ENCODE measurements at regions not wholly inside any gene's neighbourhood (a gene's known extent, or its start where the extent isn't known, plus 50 kb on each side); places are given as distances from the start of the nearest gene placed in this dataset.

DNA sequence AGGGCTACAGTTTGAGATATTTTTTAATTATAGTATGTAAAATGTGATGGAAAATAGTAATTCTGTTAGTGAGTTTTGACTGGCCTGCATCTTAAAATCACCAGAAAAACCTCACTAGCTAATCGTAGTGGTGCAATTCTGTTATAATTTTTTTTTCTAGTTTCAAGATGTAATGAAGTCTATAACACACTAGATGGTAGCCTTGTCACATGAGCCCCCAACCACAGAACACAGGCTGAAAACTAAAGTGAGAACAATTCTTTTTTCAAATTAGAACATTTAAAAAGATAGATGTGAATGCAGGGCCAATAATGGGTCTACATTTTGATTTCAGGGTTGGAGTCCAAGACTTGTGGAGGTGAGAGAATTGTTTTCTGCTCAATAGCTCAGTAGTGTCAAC, 83.3 kb upstream of the KCNH8 start:
- H3K9me3 Mint-ChIP-seq = peaks cover 0 to 6% (median 0%) of the 10 kb centered on the region in 11 donors
- CTCF ChIA-PET = interaction anchor here (0.6 to 3.7 kb wide), 6 partner anchors 12 to 1051 kb away, joined by 3 to 26 read pairs (median 3); no protein-coding TSS in a partner anchor
- no peaks in the 10 kb centered on the region for H3K4me1 ChIP-seq (ENCODE audit: control insufficient read depth in 2 of 2, insufficient read depth in 2 of 2, low read length in 2 of 2)
- no peak overlapping the region for H3K27ac ChIP-seq (ENCODE audit: low read depth, low read length)
- H3K36me3 Mint-ChIP-seq = peaks cover 0 to 3% (median 0%) of the 10 kb centered on the region in 5 donors
- POLR2A ChIA-PET = no interaction called here
- no peaks in the 10 kb centered on the region for H3K9me3 ChIP-seq (ENCODE audit: control insufficient read depth in 2 of 3, low read length in 3 of 3)
- ATAC-seq = no peak
- intact Hi-C loops (cut with micrococcal nuclease) = loop anchor here (1.0 to 5.0 kb wide), 4 partner anchors 82 to 802 kb away; no protein-coding TSS in a partner anchor
- no peak overlapping the region for H3K4me3 Mint-ChIP-seq
- H3K27me3 ChIP-seq (ENCODE audit: control insufficient read depth in 2 of 2, insufficient read depth in 2 of 2, low read length in 2 of 2) = no peaks in the 10 kb centered on the region
- peak in 3 of 9 donors; percentile 12 to 24 (median 17) for DNase-seq
- no peak overlapping the region for H3K4me3 ChIP-seq (ENCODE audit: low read length)
- no peaks in the 10 kb centered on the region for H3K4me1 Mint-ChIP-seq
- no peaks in the 10 kb centered on the region for H3K36me3 ChIP-seq (ENCODE audit: control insufficient read depth in 2 of 3, insufficient read depth in 3 of 3, low read length in 3 of 3)
- H3K27me3 Mint-ChIP-seq = peaks cover 0 to 6% (median 0%) of the 10 kb centered on the region in 5 donors
- no peak overlapping the region for H3K27ac Mint-ChIP-seq

DNA sequence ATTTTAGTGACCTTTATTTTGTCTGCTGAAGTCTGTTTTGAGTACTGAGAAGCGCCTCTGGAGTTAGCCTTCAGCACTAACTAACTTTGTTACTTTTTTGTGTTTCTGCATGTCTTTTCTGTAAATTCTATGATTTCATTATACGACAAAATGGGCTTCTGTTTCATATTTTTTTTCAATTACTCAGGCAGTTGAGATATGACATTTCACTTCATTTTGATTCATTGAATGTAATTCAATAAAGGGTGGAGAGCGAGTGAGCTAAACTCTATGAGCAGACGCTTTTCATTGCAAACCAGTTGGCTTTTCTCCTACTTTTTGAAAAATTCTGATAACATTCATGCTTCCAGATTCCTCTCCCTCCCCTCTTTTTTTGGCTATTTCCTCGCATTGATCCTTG, 84.4 kb upstream of the KCNH8 start:
- no peak overlapping the region for H3K27ac Mint-ChIP-seq

GRCh38 chr3:19060404-19060803, 87.9 kb upstream of the KCNH8 start:
- H3K9me3 Mint-ChIP-seq = no peaks in the 10 kb centered on the region
- no peak for ATAC-seq
- no peak overlapping the region for H3K4me3 Mint-ChIP-seq
- Histone ChIP-seq H3K27me3 (ENCODE audit: control insufficient read depth in 2 of 2, insufficient read depth in 2 of 2, low read length in 2 of 2) (no peaks in the 10 kb centered on the region), H3K9me3 (ENCODE audit: control insufficient read depth in 2 of 3, low read length in 3 of 3) (no peaks in the 10 kb centered on the region), H3K36me3 (ENCODE audit: control insufficient read depth in 2 of 3, insufficient read depth in 3 of 3, low read length in 3 of 3) (no peaks in the 10 kb centered on the region), H3K4me3 (ENCODE audit: low read length) (no peak overlapping the region), H3K27ac (ENCODE audit: low read depth, low read length) (no peak overlapping the region), H3K4me1 (ENCODE audit: control insufficient read depth in 2 of 2, insufficient read depth in 2 of 2, low read length in 2 of 2) (no peaks in the 10 kb centered on the region)
- DNase-seq = no peak
- peaks cover 0 to 5% (median 0%) of the 10 kb centered on the region in 5 donors for H3K27me3 Mint-ChIP-seq
- intact Hi-C loops (cut with micrococcal nuclease) = no loop called here
- no peak overlapping the region for H3K27ac Mint-ChIP-seq
- ChIA-PET CTCF (no interaction called here), POLR2A (no interaction called here)
- H3K4me1 Mint-ChIP-seq = peaks cover 0 to 4% (median 0%) of the 10 kb centered on the region in 7 donors
- H3K36me3 Mint-ChIP-seq = no peaks in the 10 kb centered on the region

More for the DNA sequence above, 84.4 kb upstream of the KCNH8 start:
- ChIA-PET POLR2A (no interaction called here), CTCF (interaction anchor here (0.7 to 3.7 kb wide), 2 partner anchors 93 to 802 kb away, joined by 3 to 26 read pairs; no protein-coding TSS in a partner anchor)
- H3K36me3 ChIP-seq (ENCODE audit: control insufficient read depth in 2 of 3, insufficient read depth in 3 of 3, low read length in 3 of 3) = no peaks in the 10 kb centered on the region
- H3K27me3 Mint-ChIP-seq = peaks cover 0 to 4% (median 0%) of the 10 kb centered on the region in 5 donors
- no peak for ATAC-seq
- H3K9me3 ChIP-seq (ENCODE audit: control insufficient read depth in 2 of 3, low read length in 3 of 3) = no peaks in the 10 kb centered on the region
- no peak overlapping the region for H3K4me3 ChIP-seq (ENCODE audit: low read length)
- H3K27ac ChIP-seq (ENCODE audit: low read depth, low read length) = no peak overlapping the region
- peaks cover 0 to 3% (median 0%) of the 10 kb centered on the region in 11 donors for H3K9me3 Mint-ChIP-seq
- no peaks in the 10 kb centered on the region for H3K4me1 ChIP-seq (ENCODE audit: control insufficient read depth in 2 of 2, insufficient read depth in 2 of 2, low read length in 2 of 2)
- peaks cover 0 to 3% (median 0%) of the 10 kb centered on the region in 5 donors for H3K36me3 Mint-ChIP-seq
- no peak overlapping the region for H3K4me3 Mint-ChIP-seq
- peaks cover 0 to 3% (median 0%) of the 10 kb centered on the region in 7 donors for H3K4me1 Mint-ChIP-seq
- H3K27me3 ChIP-seq (ENCODE audit: control insufficient read depth in 2 of 2, insufficient read depth in 2 of 2, low read length in 2 of 2) = no peaks in the 10 kb centered on the region
- DNase-seq = no peak
- intact Hi-C loops (cut with micrococcal nuclease) = no loop called here

GRCh38 chr3:19052874-19053273, 95.4 kb upstream of the KCNH8 start:
- H3K27me3 ChIP-seq (ENCODE audit: control insufficient read depth in 2 of 2, insufficient read depth in 2 of 2, low read length in 2 of 2) = no peaks in the 10 kb centered on the region
- no peaks in the 10 kb centered on the region for H3K9me3 ChIP-seq (ENCODE audit: control insufficient read depth in 2 of 3, low read length in 3 of 3)
- H3K36me3 ChIP-seq (ENCODE audit: control insufficient read depth in 2 of 3, insufficient read depth in 3 of 3, low read length in 3 of 3) = no peaks in the 10 kb centered on the region
- Mint-ChIP-seq H3K4me3 (no peak overlapping the region), H3K27me3 (peaks cover 0 to 4% (median 0%) of the 10 kb centered on the region in 5 donors), H3K27ac (no peak overlapping the region), H3K9me3 (no peaks in the 10 kb centered on the region), H3K36me3 (no peaks in the 10 kb centered on the region), H3K4me1 (no peaks in the 10 kb centered on the region)
- H3K27ac ChIP-seq (ENCODE audit: low read depth, low read length) = no peak overlapping the region
- H3K4me3 ChIP-seq (ENCODE audit: low read length) = no peak overlapping the region
- DNase-seq (no peak), ATAC-seq (no peak)
- intact Hi-C loops (cut with micrococcal nuclease) = no loop called here
- POLR2A ChIA-PET = no interaction called here
- no peaks in the 10 kb centered on the region for H3K4me1 ChIP-seq (ENCODE audit: control insufficient read depth in 2 of 2, insufficient read depth in 2 of 2, low read length in 2 of 2)
- CTCF ChIA-PET = no interaction called here

DNA sequence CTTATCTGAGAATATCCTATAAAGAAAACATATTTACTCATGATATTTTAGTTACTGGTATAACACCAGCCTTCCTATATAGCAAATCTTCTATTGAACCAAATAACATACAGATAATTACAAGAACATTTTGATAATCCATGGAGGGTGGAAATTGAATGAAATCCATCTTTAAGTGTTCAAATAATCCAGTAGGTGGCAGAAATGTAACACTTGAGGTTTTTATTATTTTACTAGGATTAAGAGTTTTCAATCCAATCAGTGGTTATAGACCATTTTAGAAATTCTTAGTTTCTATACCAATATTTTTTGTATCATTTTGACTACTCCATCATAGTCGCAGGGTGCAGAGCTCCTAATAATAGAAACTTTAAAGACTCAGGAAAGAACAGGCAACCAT, 101.9 kb upstream of the KCNH8 start:
- Mint-ChIP-seq H3K4me3 (no peak overlapping the region), H3K9me3 (no peaks in the 10 kb centered on the region), H3K36me3 (no peaks in the 10 kb centered on the region), H3K27ac (no peak overlapping the region), H3K27me3 (peaks cover 0 to 3% (median 0%) of the 10 kb centered on the region in 5 donors), H3K4me1 (no peaks in the 10 kb centered on the region)
- no peaks in the 10 kb centered on the region for H3K4me1 ChIP-seq (ENCODE audit: control insufficient read depth in 2 of 2, insufficient read depth in 2 of 2, low read length in 2 of 2)
- POLR2A ChIA-PET = no interaction called here
- H3K36me3 ChIP-seq (ENCODE audit: control insufficient read depth in 2 of 3, insufficient read depth in 3 of 3, low read length in 3 of 3) = no peaks in the 10 kb centered on the region
- ATAC-seq (no peak), DNase-seq (no peak)
- no peak overlapping the region for H3K4me3 ChIP-seq (ENCODE audit: low read length)
- H3K9me3 ChIP-seq (ENCODE audit: control insufficient read depth in 2 of 3, low read length in 3 of 3) = no peaks in the 10 kb centered on the region
- H3K27me3 ChIP-seq (ENCODE audit: control insufficient read depth in 2 of 2, insufficient read depth in 2 of 2, low read length in 2 of 2) = no peaks in the 10 kb centered on the region
- no peak overlapping the region for H3K27ac ChIP-seq (ENCODE audit: low read depth, low read length)
- CTCF ChIA-PET = no interaction called here
- intact Hi-C loops (cut with micrococcal nuclease) = no loop called here

GRCh38 chr3:19030522-19030839, 117.8 kb upstream of the KCNH8 start:
- peaks cover 0 to 7% (median 0%) of the 10 kb centered on the region in 7 donors for H3K4me1 Mint-ChIP-seq
- H3K27ac Mint-ChIP-seq = no peak overlapping the region
- Histone ChIP-seq H3K9me3 (ENCODE audit: control insufficient read depth in 2 of 3, low read length in 3 of 3) (no peaks in the 10 kb centered on the region), H3K27ac (ENCODE audit: low read depth, low read length) (no peak overlapping the region), H3K4me3 (ENCODE audit: low read length) (no peak overlapping the region), H3K4me1 (ENCODE audit: control insufficient read depth in 2 of 2, insufficient read depth in 2 of 2, low read length in 2 of 2) (no peaks in the 10 kb centered on the region), H3K36me3 (ENCODE audit: control insufficient read depth in 2 of 3, insufficient read depth in 3 of 3, low read length in 3 of 3) (no peaks in the 10 kb centered on the region), H3K27me3 (ENCODE audit: control insufficient read depth in 2 of 2, insufficient read depth in 2 of 2, low read length in 2 of 2) (no peaks in the 10 kb centered on the region)
- CTCF ChIA-PET = interaction anchor here (1.4 kb wide), 1 partner anchor 1136 kb away, joined by 3 read pairs; no protein-coding TSS in a partner anchor
- intact Hi-C loops (cut with micrococcal nuclease) = loop anchor here in 1 of 2 donors (1.0 to 2.0 kb wide), 2 partner anchors 1386 to 1771 kb away; no protein-coding TSS in a partner anchor
- ATAC-seq = peak; percentile 22
- peak in 5 of 9 donors; percentile 5 to 36 (median 18) for DNase-seq
- H3K36me3 Mint-ChIP-seq = no peaks in the 10 kb centered on the region
- POLR2A ChIA-PET = no interaction called here
- H3K9me3 Mint-ChIP-seq = peaks cover 0 to 5% (median 0%) of the 10 kb centered on the region in 11 donors
- no peak overlapping the region for H3K4me3 Mint-ChIP-seq
- H3K27me3 Mint-ChIP-seq = peaks cover 12 to 34% (median 20%) of the 10 kb centered on the region in 5 donors

DNA sequence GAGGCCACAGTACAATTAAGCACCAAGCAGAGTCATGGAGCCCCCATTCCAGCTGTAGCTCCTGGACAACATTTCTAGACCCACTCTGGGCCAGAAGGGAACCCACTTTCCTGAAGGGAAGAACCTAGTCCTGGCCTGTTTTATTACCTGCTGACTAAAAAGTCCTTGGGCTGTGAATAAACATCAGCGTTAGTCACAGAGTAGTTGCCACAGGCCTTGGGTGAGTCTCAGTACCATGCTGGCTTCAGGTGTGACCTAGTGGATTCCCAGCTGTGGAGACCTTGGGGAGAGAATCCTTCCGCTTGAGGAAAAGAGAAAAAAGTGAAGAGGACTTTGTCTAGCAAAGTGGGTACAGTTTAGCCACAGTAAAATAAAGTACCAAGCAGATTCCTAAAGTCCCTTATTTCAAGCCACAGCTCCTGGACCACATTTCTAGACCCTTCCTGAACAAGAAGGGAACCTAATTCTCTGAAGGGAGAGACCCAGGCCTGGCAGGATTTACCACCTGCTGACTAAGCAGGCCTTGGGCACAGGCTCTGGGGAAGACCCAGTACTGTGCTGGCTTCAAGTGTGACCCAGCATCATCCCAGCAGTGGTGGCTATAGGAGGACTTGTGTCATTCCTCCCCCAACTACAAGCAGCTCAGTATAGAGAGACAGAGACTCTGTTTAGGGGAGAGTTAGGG, 118.3 kb upstream of the KCNH8 start:
- no peaks in the 10 kb centered on the region for H3K36me3 ChIP-seq (ENCODE audit: control insufficient read depth in 2 of 3, insufficient read depth in 3 of 3, low read length in 3 of 3)
- DNase-seq (no peak), ATAC-seq (peak; percentile 6)
- CTCF ChIA-PET = interaction anchor here (1.4 kb wide), 1 partner anchor 1135 kb away, joined by 3 read pairs; no protein-coding TSS in a partner anchor
- no peak overlapping the region for H3K27ac Mint-ChIP-seq
- H3K36me3 Mint-ChIP-seq = no peaks in the 10 kb centered on the region
- H3K4me1 Mint-ChIP-seq = peaks cover 0 to 7% (median 0%) of the 10 kb centered on the region in 7 donors
- intact Hi-C loops (cut with micrococcal nuclease) = loop anchor here in 1 of 2 donors (1.0 to 2.0 kb wide), 2 partner anchors 1385 to 1771 kb away; no protein-coding TSS in a partner anchor
- H3K4me1 ChIP-seq (ENCODE audit: control insufficient read depth in 2 of 2, insufficient read depth in 2 of 2, low read length in 2 of 2) = no peaks in the 10 kb centered on the region
- no peaks in the 10 kb centered on the region for H3K27me3 ChIP-seq (ENCODE audit: control insufficient read depth in 2 of 2, insufficient read depth in 2 of 2, low read length in 2 of 2)
- peaks cover 12 to 32% (median 20%) of the 10 kb centered on the region in 5 donors for H3K27me3 Mint-ChIP-seq
- no peak overlapping the region for H3K4me3 ChIP-seq (ENCODE audit: low read length)
- no peaks in the 10 kb centered on the region for H3K9me3 ChIP-seq (ENCODE audit: control insufficient read depth in 2 of 3, low read length in 3 of 3)
- POLR2A ChIA-PET = no interaction called here
- peaks cover 0 to 5% (median 0%) of the 10 kb centered on the region in 11 donors for H3K9me3 Mint-ChIP-seq
- H3K4me3 Mint-ChIP-seq = no peak overlapping the region
- H3K27ac ChIP-seq (ENCODE audit: low read depth, low read length) = no peak overlapping the region
